ENCODE measurements at regions not wholly inside any gene's neighbourhood (a gene's known extent, or its start where the extent isn't known, plus 50 kb on each side); places are given as distances from the start of the nearest gene placed in this dataset.

DNA sequence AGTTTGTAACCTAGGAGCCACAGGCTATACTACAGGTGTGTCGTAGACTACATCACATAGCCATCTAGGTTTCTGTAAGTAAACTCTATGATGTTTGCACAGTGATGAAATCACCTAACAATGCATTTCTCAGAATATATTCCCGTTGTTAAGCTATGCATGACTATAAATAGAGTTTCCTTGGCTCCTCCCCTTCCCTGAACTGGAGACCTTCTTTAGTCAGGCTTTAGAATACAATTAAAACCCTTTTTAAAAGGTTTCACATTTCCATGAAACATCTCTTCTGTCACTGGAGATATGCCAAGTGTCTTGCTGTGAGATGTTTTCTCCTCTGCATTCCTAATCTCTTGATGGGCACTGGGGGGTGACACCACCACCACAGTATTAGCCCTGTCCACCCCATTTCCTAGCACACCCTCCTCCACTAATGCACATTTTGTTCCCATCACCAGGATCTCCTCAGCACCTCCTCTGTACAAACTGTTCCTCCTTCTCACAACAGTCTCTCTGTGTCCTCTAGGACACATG, 334.6 kb upstream of the CPEB2 start:
- no peak for DNase-seq

DNA sequence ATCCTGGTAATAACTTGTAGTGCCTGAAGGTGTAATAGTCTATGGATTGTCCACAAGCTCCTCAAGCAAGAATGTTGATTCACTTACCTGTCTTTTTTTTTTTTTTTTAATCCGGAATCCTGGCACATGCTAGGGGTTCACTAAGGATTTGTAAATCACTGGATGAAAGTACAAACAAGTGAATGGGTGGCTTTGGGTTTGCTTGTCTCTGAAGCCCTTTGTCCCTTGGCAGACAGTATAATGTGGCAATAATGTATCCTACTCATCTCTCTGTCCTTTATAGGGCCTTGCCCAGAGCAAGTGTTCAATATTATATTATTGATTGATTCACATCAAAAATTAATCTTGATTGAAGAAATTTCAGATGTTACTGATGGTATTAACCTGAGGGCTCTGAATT, 334.0 kb upstream of the CPEB2 start:
- DNase-seq = no peak

DNA sequence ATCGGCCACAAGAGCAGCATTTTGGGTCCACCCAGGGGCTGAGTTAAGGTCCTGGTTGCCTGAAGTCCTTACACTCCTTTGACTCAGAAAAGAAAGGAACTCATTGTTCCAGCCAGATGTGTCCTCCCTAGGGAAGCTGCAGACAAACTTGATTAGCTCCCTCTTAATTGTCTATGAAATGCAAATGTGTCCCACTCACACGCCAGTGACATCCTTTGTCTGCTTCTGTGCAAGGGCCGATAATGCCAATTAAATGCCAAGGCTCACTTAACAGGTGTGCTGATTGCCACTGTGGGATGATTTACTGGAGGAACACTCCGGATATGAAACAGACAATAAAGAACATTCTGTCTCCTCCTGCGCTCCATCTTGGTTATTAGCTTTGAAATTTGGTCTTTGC, 332.9 kb upstream of the CPEB2 start:
- DNase-seq = no peak

DNA sequence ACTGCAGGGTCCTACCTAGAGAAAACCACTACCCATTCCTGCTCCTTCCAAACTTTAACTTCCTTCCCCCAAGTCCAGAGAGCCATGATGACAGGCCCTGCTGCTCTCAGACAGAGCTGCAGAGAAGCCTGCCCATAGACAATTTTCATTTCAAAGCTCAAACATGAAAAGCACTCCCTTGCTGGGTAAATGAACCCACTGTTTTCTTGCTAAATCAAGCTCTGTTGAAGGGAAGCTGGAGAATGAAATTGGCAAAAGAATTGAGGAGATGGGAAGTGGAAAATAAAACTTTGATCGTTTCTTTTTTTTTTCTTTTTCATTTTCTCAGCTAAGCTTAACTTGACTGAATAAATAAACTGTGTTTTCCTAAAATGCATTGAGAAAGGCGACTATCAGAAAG, 331.1 kb upstream of the CPEB2 start:
- DNase-seq = no peak

DNA sequence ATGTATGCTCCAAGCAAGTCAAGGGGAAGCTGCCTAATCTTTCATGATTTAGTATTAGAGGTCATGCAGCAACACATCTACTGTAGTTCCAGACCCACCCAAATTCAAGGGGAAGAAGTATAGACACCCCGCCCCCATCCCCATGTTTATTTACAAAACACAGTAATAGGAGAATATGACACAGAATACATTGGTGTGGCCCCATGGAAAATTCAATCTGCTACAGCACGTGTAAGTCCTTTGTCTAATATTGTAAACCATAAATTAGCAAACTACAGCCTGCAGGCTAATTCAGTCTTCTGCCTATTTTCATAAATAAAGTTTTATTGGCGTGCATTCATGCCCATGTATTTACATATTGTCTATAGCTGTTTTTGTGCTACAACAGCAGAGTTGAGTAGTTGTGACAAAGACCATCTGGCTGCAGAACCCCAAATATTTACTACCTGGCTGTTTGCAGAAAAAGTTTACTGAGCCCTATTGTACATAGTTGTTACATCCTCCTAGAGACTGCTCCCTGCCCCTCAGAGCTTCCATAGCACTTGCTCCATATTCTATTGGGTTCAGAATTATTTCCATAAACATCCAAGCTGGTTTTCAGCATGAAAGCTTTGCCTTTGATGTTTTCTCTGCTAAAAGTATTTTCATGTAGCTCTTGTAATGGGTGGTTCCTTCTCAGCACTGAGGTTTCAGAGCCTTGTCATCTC, 326.8 kb upstream of the CPEB2 start:
- DNase-seq = no peak

DNA sequence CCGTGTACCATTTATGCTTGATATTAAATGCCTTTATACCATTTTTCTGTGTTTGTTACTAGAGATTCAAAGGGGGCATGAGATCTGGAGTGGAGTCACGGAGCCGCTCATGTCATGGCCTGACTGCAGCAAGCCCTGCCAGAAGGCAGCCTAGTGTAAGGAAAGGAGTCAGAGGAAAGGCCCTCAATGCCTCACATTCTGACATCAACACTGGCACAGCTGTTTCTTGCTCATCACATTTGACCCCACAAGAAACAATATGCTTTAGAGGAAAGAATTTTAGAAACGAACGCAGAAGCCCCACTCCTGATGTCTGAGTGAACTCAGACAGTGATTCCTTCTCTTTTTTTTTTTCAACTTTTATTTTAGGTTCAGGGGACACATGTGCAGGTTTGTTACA, 322.4 kb upstream of the CPEB2 start:
- DNase-seq = no peak

DNA sequence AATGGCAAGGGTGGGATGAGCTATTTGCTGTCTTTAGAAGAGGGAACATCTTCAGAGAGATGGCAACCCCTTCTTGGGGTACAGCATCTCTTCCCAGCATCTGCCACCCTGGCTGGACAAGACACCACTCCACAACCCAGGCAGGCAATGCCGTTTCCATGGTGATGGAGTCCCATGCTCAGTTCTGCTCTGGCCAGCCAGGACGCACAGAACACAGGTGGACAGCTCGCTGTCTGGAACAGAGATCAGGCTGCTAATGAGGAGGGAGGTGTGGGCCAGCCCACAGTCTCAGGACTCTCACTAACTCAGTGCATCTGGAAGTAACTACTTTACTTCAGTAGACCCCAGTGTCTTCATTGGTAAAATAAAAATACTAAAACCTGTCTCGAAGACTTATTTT, 321.0 kb upstream of the CPEB2 start:
- DNase-seq = no peak

DNA sequence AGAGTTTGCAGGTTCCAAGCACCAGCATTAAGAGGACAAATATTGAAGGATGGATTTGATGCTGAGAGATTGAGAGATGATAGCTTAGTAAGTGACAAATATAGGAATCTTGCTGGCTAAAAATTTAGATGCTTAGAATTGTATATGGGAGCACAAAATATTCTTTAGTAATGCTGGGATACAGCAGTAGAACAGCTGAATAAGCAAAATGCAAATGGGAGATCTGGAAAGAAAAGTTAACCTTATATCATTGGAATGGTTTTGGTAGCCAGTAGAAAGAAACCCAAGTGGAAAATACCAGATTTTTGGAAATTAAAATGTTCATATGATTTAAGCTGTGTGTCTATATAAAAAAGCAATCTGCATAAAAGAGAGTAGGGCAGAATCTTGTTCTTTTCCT, 308.6 kb upstream of the CPEB2 start:
- DNase-seq = no peak

DNA sequence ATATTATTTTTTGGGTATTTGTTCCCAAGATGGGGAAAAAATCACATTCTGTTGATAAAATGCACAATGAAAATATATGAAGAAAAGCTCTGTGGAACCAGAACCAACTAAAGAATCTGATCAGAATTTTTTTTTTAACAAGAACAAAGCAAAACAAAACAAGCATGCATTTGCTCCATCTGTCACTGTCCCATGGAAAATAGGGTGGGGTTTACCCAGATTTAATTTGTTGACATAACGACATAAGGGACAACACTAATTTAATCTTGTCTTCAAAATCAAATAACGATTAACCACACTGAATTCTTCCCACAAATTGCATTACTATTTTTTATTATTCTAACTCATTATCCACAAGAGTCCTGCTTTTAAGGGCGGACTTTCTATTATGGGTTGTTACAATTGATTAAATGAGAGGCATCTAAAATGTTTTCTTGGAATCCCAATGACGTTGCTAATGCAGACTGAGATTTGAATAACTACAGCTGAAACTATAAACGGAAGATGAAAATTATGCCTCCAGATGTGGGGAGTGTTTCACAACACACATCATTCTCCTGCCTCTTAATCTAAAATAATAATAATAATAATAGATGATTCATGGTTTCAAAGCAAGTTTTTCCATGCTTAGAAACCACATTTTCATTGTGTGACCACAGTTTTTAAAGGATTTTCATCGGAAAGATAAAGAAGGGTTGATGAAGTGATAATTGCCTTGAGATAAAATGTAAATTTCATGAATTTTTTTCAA, 307.0 kb upstream of the CPEB2 start:
- DNase-seq = no peak

DNA sequence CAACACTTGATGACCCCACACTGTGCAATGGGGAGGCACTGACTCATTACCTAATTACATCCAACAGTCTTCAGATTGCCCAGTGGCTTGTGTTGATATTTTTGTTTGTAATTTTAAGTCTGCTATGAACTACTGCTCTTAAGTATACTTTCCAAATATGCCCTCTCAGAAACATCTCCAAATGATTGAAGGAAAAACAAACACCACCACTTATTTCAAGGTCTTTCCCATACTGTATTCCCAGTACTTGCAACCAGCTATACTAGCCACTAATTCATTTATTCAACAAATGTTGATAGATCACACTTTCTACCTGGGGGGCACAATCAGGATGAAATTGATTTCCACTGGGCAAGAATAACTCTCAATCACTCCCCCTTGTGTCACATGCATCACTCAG, 302.2 kb upstream of the CPEB2 start:
- no peak for DNase-seq

DNA sequence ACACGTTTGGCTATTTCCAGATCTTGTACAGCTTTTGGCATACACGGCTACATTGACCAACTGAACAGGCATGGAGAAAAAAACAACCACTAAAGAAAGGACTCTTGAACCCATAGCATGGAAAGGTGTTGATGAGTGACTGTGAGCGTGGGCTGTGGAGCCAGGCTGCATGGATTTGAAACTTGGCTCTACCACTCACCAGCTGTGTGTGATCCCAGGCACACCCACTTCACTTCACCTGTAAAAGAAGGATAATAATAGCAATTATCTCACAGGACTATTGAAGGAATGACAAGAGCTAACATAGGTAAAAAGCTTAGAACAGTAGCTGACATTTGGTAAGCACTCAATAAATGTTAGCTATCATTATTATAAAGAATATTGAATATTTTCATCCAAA, 301.7 kb upstream of the CPEB2 start:
- no peak for DNase-seq

DNA sequence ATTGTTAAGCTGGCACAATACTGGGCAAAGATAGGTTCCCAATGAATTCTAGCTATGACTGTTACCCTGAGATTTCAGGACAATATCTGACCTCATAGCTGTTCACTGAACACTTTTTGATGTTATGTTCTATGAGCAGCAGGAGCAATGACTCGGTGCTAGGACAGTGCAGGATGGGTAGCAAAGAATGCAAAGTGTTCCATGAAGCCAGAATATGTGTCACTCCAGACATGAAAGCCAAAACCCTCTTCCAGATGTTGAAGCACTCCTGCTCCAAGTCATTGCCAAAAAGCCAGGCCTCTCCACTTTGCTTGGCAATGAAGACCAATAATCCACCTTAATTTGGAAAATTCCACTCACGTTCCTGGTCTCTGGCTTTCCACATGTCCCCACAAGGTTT, 300.9 kb upstream of the CPEB2 start:
- no peak for DNase-seq

DNA sequence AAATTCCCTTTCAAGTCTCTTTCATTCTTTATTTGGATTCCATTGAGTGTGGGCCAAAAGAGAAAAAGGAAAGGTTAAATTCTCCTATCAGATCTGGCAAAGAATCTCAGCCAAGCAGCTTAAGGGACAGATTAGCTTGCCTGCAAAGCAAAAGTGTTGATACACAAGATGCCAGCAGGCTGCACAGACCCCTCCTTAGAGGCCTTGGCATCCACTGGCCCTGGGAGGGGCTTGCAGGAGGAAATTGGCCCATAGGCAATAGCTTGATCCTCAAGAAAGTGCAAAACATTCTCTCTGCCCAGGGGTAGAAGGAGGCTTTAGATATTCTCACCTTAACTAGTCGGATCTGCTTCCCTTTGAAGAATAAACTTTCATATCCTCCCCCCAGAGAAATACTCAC, 300.4 kb upstream of the CPEB2 start:
- no peak for DNase-seq

DNA sequence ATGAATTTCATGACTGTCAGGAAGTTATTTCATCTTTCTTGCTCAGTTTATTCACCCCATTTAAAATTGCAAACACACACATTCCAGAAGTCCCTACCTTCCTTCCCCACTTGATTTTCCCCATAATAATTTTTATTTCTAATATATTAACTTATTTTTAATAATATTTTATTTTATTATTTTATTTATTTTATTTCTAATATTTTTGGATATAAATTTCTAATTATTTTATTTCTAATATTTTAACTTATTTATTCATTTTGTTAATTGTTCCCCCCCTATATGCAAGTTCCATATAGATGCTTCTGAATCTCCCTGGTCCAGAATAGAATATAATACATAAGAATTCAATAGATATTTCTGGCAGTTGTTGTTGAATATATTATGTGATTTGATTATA, 293.7 kb upstream of the CPEB2 start:
- no peak for DNase-seq

DNA sequence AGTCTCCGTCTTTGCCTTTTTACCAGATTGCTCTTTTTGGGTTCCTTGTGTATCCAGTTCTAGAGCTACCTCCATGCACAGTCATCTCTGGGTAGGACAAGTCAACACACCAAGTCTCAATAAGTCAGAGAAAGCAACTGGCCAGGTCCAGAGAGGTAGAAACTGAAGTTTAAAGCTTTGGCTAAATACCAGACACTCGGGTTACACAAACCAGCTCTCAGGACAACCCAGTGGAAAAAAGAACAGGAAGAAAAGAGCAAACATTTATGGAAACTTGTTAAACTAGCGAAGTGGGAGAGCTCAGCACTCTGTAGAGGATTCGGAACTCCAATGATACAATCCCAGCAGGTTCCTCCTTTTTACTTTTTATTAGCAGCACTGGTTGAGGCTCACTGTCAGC, 291.0 kb upstream of the CPEB2 start:
- no peak for DNase-seq

DNA sequence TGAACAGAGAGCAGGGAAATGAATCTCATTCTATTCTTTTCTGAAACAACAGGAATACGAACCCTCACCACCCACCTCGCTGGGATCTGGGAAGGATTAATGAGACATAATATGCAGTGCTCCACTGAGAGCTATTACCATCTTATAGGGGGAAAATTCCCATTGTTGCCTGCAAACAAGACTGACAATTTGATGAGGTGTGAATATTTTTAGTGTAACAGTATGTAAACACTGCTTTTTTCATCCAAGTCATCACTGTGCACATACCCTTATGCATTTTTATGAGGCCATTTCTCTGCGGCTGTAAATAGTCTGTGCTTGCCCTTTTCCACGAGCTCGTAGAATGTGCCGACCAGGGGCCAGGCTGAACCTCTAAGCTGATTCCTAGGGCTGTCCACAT, 285.6 kb upstream of the CPEB2 start:
- no peak for DNase-seq

DNA sequence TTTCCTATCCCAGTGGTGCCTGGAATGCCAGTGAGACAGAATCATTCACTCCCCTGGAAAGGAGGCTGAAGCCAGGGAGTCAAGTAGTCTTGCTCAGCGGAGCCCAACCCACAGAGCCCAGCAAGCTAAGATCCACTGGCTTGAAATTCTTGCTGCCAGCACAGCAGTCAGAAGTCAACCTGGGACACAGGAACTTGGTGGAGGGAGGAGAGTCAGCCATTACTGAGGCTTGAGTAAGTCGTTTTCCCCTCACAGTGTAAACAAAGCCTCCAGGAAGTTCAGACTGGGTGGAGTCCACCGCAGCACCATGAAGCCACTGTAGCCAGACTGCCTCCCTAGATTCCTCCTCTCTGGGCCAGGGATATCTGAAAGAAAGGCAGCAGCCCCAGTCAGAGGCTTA, 283.2 kb upstream of the CPEB2 start:
- DNase-seq = no peak

DNA sequence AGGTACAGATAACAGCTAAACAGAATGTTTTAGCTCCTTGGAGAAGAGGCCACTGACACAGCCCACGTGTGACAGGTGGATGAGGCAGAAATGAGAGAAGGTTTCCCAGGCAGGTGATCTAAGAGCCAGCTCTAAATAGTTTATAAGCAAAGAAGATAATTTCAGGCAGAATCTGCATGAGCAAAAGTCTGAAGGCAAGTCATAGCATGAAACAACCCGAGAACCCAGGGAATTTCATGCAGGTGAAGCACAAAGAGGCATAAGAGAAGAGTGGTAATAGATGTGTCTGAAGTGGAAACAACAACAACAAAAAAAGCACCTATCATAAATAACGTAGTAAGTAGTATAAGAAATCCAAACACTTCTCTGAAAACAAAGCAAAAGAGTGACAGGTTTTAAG, 275.8 kb upstream of the CPEB2 start:
- DNase-seq = no peak

DNA sequence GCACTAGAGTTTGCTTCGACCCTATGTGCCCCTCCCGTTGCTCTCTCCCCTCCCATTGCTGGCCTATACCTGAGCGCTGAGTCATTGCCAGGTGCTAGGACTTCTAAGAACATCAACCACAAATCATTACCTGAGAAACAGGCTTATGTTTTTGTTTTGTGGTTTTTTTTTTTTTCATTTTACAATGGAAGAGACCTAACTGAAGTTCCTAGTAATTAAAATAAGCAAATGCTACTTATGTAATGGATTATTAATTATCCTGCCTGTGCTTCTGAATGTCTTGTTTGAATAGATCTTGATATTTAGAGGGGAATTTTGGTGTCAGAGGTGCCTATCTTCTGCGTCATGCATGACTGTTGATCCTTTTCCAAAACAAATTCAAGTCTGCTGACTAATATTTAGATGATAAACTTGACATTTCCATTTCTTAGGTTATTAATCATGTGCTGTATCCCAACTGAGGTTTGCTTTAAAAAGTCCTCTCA, 275.4 kb upstream of the CPEB2 start:
- DNase-seq = no peak

DNA sequence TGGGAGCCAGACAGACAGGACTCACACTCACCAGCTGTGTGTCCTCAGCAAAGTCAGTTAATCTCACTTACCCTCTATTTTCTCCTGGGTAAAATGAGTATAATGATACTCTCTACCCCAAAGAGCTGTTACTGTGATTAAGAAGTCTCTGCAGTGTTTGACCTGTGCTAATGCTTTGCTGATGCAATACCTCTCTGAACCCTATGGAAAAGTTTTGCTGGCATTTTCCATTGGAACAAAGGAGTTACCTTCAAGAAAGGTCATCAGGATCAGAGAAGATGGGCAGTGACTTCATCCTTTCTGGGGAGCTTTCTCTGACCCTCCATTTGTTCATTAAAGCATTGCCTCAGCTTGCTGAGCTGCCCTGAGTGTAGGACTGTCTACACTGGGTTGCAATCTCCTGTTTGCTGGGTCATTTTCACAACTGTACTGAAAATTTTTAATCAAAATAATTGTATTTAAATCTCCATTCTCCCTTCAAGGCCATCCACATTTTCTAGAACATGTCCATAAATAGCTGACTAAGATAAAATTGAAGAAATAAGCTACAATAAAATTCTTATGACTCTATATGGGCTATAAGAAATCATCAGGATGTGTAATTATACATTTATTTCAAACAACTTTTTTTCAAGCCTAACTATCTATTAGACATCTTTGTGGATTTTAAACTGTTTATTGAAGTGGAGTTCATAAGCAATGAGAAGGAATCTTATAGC, 272.8 kb upstream of the CPEB2 start:
- DNase-seq = no peak

DNA sequence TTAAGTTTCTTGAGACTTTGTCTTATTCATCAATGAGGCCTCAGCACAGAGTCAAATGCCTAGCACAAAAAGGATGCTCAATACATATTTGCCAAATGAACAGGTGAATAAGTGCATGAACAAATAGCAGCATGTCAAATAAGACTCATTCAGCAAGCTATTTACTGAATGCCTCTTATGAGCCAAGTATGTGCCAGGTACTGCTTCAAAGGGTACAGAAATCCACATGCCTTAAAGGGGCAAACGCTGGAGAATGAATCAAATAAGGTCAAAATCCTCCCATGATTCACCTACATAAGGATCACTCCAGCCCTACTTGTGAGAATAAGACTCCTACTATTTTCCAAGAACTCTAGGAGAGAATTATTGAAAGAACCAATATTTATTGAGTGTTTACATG, 260.2 kb upstream of the CPEB2 start:
- DNase-seq = no peak

DNA sequence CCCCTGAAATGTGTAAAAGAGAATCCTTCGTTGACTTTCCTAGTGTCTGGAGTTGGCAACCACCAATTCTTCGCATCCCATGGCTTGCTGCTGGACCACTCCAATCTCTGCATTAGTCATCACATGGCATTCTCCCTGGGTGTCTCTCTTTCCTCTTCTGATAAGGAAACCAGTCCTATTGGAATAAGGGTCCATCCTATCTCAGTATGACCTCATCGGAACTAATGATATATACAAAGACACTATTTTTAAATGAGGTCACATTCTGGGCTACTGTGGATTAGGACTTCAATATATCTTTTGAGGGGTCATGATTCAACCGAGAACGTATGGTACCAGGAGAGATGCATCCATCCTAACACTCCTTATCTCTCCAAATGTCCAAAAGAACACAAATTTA, 259.1 kb upstream of the CPEB2 start:
- no peak for DNase-seq

DNA sequence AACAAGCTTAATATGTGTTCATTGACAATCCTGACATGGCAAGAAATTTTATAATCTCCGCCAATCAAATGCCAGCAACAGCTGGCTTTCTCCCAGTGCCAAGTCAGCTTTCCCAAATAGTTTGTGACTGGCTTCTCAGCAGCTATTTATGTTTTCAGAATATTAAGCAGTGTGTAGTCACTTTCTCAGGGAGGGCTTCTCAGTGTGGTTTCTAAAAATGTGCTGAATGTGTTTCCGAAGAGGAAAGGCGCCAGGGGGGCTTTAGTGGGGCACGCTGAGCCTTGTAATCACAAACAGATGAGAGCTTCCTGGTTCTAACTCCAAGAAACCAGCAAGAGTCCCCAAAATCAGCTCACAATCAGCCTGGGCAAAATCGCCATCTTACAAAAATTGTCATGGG, 258.7 kb upstream of the CPEB2 start:
- DNase-seq = no peak

DNA sequence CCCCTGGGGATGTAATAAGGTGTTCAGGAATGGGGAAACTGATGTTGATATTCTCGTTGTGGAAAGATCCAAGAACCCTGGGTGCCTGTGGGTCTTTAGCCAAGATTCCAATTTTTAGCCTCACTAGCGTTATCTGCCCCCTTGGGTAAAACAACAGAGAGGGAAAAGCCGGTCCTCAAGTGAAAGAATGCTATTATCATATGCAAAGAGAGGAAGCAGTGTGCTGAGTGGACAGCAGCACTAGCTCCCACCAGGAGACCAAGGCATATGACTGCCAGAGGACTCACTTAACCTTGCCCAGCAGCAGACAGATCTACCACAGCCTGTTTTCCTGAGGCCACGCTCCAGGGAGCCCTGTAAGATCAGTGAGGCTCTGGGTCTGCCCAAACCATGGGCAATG, 257.9 kb upstream of the CPEB2 start:
- no peak for DNase-seq

Data from stimulated activated CD4-positive, alpha-beta T cell treated with anti-CD3 and anti-CD28 coated beads, Interleukin-4, amount 100 ng/mL, for 1 hour (primary cell).